ENCODE measurements at regions not wholly inside any gene's neighbourhood (a gene's known extent, or its start where the extent isn't known, plus 50 kb on each side); places are given as distances from the start of the nearest gene placed in this dataset.

DNA sequence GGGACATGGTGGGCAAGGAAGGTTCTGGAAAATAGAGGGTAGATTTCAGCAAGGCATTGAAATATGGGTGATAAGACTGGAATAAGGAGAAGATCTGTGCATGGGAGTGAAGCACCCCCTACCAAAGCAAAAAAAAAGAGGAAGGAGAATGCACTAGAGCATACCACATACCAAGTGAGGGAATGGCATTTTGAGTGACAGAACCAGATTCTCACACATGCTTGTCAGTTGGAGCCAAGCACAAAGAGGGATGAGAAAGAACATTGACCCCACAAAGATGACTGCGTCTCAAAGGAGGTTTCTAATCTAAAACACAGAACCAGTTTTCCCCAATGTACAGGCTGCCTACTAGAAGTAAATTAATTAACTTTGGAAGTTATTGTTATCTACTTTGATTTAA is 140.3 kb upstream of the SMAD1 start:
- no peak overlapping the region for H3K27ac ChIP-seq
- no peak overlapping the region for H3K4me3 ChIP-seq
- TF ChIP-seq POLR2A (IDR thresholded peaks at IDR 0.05) (no peak), POLR2AphosphoS5 (IDR thresholded peaks at IDR 0.05) (no peak)
- TF ChIP-seq, protein P1, sequence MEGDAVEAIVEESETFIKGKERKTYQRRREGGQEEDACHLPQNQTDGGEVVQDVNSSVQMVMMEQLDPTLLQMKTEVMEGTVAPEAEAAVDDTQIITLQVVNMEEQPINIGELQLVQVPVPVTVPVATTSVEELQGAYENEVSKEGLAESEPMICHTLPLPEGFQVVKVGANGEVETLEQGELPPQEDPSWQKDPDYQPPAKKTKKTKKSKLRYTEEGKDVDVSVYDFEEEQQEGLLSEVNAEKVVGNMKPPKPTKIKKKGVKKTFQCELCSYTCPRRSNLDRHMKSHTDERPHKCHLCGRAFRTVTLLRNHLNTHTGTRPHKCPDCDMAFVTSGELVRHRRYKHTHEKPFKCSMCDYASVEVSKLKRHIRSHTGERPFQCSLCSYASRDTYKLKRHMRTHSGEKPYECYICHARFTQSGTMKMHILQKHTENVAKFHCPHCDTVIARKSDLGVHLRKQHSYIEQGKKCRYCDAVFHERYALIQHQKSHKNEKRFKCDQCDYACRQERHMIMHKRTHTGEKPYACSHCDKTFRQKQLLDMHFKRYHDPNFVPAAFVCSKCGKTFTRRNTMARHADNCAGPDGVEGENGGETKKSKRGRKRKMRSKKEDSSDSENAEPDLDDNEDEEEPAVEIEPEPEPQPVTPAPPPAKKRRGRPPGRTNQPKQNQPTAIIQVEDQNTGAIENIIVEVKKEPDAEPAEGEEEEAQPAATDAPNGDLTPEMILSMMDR (IDR thresholded peaks at IDR 0.05): no peak
- intact Hi-C loops (cut with DNase I; ENCODE audit: low total_unique reads): no loop called here
- H3K9me3 ChIP-seq: no peaks in the 10 kb centered on the region
- no peaks in the 10 kb centered on the region for H3K36me3 ChIP-seq
- H3K27me3 ChIP-seq: no peaks in the 10 kb centered on the region
- no peaks in the 10 kb centered on the region for H3K4me1 ChIP-seq
- DNase-seq (ENCODE audit: low spot score in 2 of 2): no peak

DNA sequence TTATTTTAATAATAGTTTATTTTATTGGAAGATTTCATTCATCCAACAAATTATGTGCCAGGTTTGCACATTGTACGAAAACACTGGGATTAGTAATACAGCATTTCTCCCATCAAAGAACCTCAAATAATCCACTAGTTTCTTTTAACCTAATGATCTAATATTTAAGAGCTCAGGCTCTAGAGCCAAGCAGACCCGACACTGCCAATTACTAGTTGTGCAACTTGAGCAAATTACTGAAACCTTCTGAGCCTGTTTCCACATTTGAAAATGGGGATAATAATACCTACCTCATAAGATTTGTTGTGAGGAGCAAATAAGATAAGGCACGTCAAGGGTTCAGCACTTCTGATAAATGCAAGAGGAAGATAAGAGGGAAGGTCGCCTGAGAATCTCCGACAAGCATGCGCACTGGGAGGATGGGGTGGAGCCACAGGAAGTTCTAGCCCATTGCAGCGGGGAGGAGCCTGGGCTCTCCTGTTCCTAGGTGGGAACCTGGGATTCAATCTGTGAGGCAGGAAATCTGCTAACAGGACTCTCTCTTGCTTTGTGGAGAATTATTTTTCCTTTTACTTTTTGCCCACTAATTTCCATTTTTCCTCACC is 141.5 kb upstream of the SMAD1 start:
- TF ChIP-seq, protein P1 (IDR thresholded peaks at IDR 0.05): no peak
- TF ChIP-seq POLR2A (IDR thresholded peaks at IDR 0.05) (no peak), POLR2AphosphoS5 (IDR thresholded peaks at IDR 0.05) (no peak)
- Histone ChIP-seq H3K27me3 (no peaks in the 10 kb centered on the region), H3K27ac (no peak overlapping the region), H3K36me3 (no peaks in the 10 kb centered on the region), H3K4me1 (no peaks in the 10 kb centered on the region), H3K9me3 (no peaks in the 10 kb centered on the region), H3K4me3 (no peak overlapping the region)
- no peak for DNase-seq (ENCODE audit: low spot score in 2 of 2)
- intact Hi-C loops (cut with DNase I; ENCODE audit: low total_unique reads): no loop called here

DNA sequence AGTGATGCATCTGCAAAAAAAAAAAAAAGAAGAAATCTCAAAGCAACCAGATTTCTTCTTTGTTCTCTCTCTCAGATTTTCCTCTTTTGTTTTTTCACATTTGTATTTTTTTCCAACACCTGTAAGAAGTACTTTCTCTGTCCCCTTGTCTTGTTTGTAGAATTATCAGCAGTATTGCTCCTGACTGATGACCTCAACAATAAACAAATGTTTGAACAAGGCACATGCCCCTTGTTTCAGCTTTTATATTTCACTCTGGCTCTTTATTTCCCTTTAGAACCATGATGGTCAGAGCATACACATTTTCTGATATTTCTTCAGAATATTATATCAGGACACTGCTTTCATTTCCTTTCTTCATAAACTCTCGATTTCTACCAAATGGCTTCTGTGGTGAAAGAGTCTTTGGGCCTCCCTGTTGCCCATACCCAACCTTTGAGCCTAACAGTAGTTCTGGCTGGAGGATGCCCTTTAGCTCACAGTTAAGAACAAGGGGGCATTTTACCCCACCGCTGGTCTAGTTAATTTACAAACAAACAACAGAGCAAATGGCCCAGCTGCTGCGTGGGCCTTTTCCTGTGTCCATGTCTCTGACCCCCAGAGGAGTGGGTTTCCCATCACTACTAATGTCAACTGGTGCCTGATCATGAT is 142.5 kb upstream of the SMAD1 start:
- Histone ChIP-seq H3K4me1 (no peaks in the 10 kb centered on the region), H3K36me3 (no peaks in the 10 kb centered on the region)
- intact Hi-C loops (cut with DNase I; ENCODE audit: low total_unique reads): no loop called here

DNA sequence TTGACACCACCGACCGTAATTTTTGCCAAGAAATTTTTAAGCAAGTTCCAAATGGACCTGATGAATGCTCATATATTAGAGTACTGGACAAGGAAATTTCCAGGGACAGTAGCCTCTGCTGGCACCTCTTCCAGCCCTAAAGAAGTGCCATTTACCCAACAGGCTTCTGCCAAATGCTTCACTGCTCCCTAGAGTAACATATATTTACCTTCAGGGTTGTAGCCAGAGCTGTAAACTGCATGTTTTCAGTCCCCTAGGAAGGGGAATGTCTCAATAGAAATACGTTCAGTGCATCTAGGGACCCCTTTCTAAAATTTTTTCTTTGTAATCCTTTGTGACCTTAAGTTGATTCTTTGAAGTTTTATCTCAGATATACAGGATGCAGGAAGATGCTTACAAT is 143.1 kb upstream of the SMAD1 start:
- no peaks in the 10 kb centered on the region for H3K36me3 ChIP-seq
- no peak overlapping the region for H3K4me3 ChIP-seq
- intact Hi-C loops (cut with DNase I; ENCODE audit: low total_unique reads): no loop called here
- no peaks in the 10 kb centered on the region for H3K4me1 ChIP-seq
- no peaks in the 10 kb centered on the region for H3K27me3 ChIP-seq
- TF ChIP-seq POLR2AphosphoS5 (IDR thresholded peaks at IDR 0.05) (no peak), POLR2A (IDR thresholded peaks at IDR 0.05) (no peak)
- TF ChIP-seq, protein P1 (IDR thresholded peaks at IDR 0.05): no peak
- DNase-seq (ENCODE audit: low spot score in 2 of 2): no peak
- no peaks in the 10 kb centered on the region for H3K9me3 ChIP-seq
- H3K27ac ChIP-seq: no peak overlapping the region

More for the DNA sequence above, 142.5 kb upstream of the SMAD1 start:
- Histone ChIP-seq H3K4me3 (no peak overlapping the region), H3K27me3 (no peaks in the 10 kb centered on the region), H3K27ac (no peak overlapping the region), H3K9me3 (no peaks in the 10 kb centered on the region)
- no peak for DNase-seq (ENCODE audit: low spot score in 2 of 2)
- TF ChIP-seq POLR2A (IDR thresholded peaks at IDR 0.05): no peak
- TF ChIP-seq, protein P1 (IDR thresholded peaks at IDR 0.05): no peak
- no peak for TF ChIP-seq POLR2AphosphoS5 (IDR thresholded peaks at IDR 0.05)

DNA sequence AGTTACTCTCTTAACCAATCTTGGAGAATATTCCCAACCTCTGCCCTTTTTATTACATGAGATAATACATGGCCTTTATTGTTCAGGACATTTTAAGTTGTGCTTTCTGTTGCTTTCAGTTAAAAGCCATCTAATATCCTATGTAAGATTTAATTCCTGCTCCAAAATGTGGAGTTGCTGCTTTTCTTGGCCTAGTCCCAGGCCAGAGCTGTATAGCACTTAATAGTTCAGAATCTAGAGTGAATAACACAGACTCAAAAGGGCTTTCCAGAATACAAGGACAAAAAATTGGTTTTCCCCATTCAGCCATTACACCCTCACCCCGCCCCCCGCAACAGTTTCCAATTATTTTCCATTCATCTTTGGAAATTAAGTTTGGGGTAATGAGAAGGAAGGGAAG is 144.3 kb upstream of the SMAD1 start:
- DNase-seq (ENCODE audit: low spot score in 2 of 2): no peak
- Histone ChIP-seq H3K27ac (no peak overlapping the region), H3K4me3 (no peak overlapping the region), H3K27me3 (no peaks in the 10 kb centered on the region), H3K9me3 (no peaks in the 10 kb centered on the region), H3K36me3 (no peaks in the 10 kb centered on the region), H3K4me1 (no peaks in the 10 kb centered on the region)
- TF ChIP-seq POLR2AphosphoS5 (IDR thresholded peaks at IDR 0.05) (no peak), POLR2A (IDR thresholded peaks at IDR 0.05) (no peak)
- TF ChIP-seq, protein P1 (IDR thresholded peaks at IDR 0.05): no peak
- intact Hi-C loops (cut with DNase I; ENCODE audit: low total_unique reads): no loop called here

Data from breast epithelium (tissue), 4 donors.